Liver (tissue), 3 donors: ENCODE measurements at regions not wholly inside any gene's neighbourhood (a gene's known extent, or its start where the extent isn't known, plus 50 kb on each side); places are given as distances from the start of the nearest gene placed in this dataset.

ENCODE experiments used
- CTCF ChIP-seq: fragments of 150-350 bp; IDR thresholded peaks from 2 replicates; pipeline ENCODE4 v1.5.1; 2017; ENCODE audit warnings: improper control_type of control experiment, low read depth, low read length; ENCODE audit not compliant: missing input control
- SP1 ChIP-seq: IDR thresholded peaks from 2 replicates; pipeline ENCODE4 v1.6.1; 2018; ENCODE audit warnings: antibody characterized with exemption, mild to moderate bottlenecking
- YY1 ChIP-seq: IDR thresholded peaks from 2 replicates; pipeline ENCODE4 v1.6.1; 2016; ENCODE audit warnings: antibody characterized with exemption, mild to moderate bottlenecking
- donor health status: healthy.
- donor health status: healthy.

GRCh38 chr7:124369310-124369709 is 336.4 kb upstream of the TMEM229A start:
- TF ChIP-seq CTCF = no peak
- no peak for TF ChIP-seq SP1
- no peak for TF ChIP-seq YY1
